HCT116 (cell line): ENCODE measurements at regions not wholly inside any gene's neighbourhood (a gene's known extent, or its start where the extent isn't known, plus 50 kb on each side); places are given as distances from the start of the nearest gene placed in this dataset.
A peak's percentile ranks its signal among the peaks of the same experiment; 100 is the strongest.

Experiments used
- ATAC-seq: fragments of 200-7000 bp; cut with Tn5 transposase; 2 replicates; pipeline ENCODE4 v1.9.1; 2020; ENCODE audit warnings: mild to moderate bottlenecking, moderate library complexity
- BruUV-seq: library from RNA; stranded (reverse); fragments of 400-500 nt; replicated peaks from 2 replicates; lab custom pipeline; 2021; lab: Mats Ljungman, UMichigan
- CTCF ChIA-PET: fragments of 300-600 bp; sonication (Branson Sonifier 250); formaldehyde crosslinking; loops from one replicate; lab custom pipeline; 2021; ENCODE audit warnings: antibody characterized with exemption; lab: Charles Lee
- POLR2A ChIA-PET: fragments of 300-600, 350-600 bp; sonication (Branson Sonifier 250); formaldehyde crosslinking; loops from one replicate; lab custom pipeline; 2021; ENCODE audit warnings: antibody characterized with exemption; lab: Charles Lee
- RAD21 ChIA-PET, 2 experiments: fragments of 300-600 bp; sonication (Branson Sonifier 250); formaldehyde crosslinking; loops; one replicate each; lab custom pipeline; 2023; ENCODE audit warnings: low total read pairs in 2 of 2; ENCODE audit not compliant: uncharacterized antibody in 2 of 2, unreplicated experiment in 2 of 2, low non-redundant PET in 1 of 2; lab: Charles Lee
- DNase-seq: peaks from one replicate; pipeline ENCODE4 v3.0.0-alpha.2; 2010; ENCODE audit warnings: low read depth, low spot score
- H2AFZ ChIP-seq: fragments of 200-600 bp; shearing (Covaris generic), sonication (generic); 2 replicates; pipeline ENCODE4 v1.6.1; 2017; ENCODE audit warnings: low read depth, mixed run types, mixed read lengths, antibody characterized with exemption, low read length; ENCODE audit not compliant: poor library complexity, severe bottlenecking
- H3K27ac ChIP-seq: 2 replicates; pipeline ENCODE4 v1.5.1; 2012; ENCODE audit warnings: low read depth, low read length
- H3K27me3 ChIP-seq: fragments of 200-600 bp; sonication (generic); 2 replicates; pipeline ENCODE4 v1.6.1; 2016; ENCODE audit warnings: mixed run types, low read length, mixed read lengths; ENCODE audit not compliant: insufficient read depth
- H3K36me3 ChIP-seq, 2 experiments: fragments of 200-500 bp in 1 of 2; fragments of 200-600 bp in 1 of 2; sonication (Bioruptor generic) in 1 of 2; sonication (generic) in 1 of 2; 2 replicates each; pipeline versions ENCODE4 v1.5.1 to v1.6.1; 2014 to 2016; ENCODE audit warnings: low read length in 2 of 2, inconsistent platforms in 1 of 2, mixed read lengths in 1 of 2, mixed run types in 1 of 2; ENCODE audit not compliant: insufficient read depth in 2 of 2, control insufficient read depth in 1 of 2
- H3K4me1 ChIP-seq, 2 experiments: fragments of 200-600 bp in 1 of 2; sonication (generic) in 1 of 2; 2 replicates each; pipeline versions ENCODE4 v1.5.1 to v1.6.1; 2012 to 2017; ENCODE audit warnings: low read length in 2 of 2, inconsistent platforms in 1 of 2, mild to moderate bottlenecking in 1 of 2, mixed read lengths in 1 of 2, mixed run types in 1 of 2, moderate library complexity in 1 of 2; ENCODE audit not compliant: insufficient read depth in 2 of 2, control insufficient read depth in 1 of 2
- H3K4me2 ChIP-seq: fragments of 200-600 bp; sonication (generic); 2 replicates; pipeline ENCODE4 v1.6.1; 2017; ENCODE audit warnings: mixed run types, low read length, mixed read lengths
- H3K4me3 ChIP-seq, 2 experiments: fragments of 200-600 bp in 1 of 2; sonication (generic) in 1 of 2; replicated peaks in 1 of 2; 2 replicates each; pipeline ENCODE4 v1.5.1; 2011 to 2016; ENCODE audit warnings: low read length in 2 of 2, control low read depth in 1 of 2, low read depth in 1 of 2, mild to moderate bottlenecking in 1 of 2, mixed read lengths in 1 of 2, mixed run types in 1 of 2
- H3K79me2 ChIP-seq: fragments of 200-600 bp; sonication (generic); 2 replicates; pipeline ENCODE4 v1.6.1; 2017; ENCODE audit warnings: mild to moderate bottlenecking, mixed run types, low read length, moderate library complexity, mixed read lengths; ENCODE audit not compliant: insufficient read depth
- H3K9ac ChIP-seq: fragments of 200-600 bp; sonication (generic); 2 replicates; pipeline ENCODE4 v1.6.1; 2016; ENCODE audit warnings: low read length, mixed read lengths
- H3K9me2 ChIP-seq: fragments of 200-600 bp; sonication (generic), shearing (Covaris generic); 2 replicates; pipeline ENCODE4 v1.6.1; 2017; ENCODE audit warnings: mixed run types, mild to moderate bottlenecking, moderate library complexity; ENCODE audit not compliant: insufficient read depth
- H3K9me3 ChIP-seq, 2 experiments: fragments of 200-500 bp in 1 of 2; fragments of 200-600 bp in 1 of 2; sonication (Bioruptor generic) in 1 of 2; sonication (generic) in 1 of 2; 2 replicates each; pipeline ENCODE4 v1.6.1; 2014 to 2017; ENCODE audit warnings: low read length in 2 of 2, mixed read lengths in 2 of 2, inconsistent platforms in 1 of 2, low read depth in 1 of 2, mild to moderate bottlenecking in 1 of 2, mixed run types in 1 of 2, moderate library complexity in 1 of 2; ENCODE audit not compliant: control insufficient read depth in 1 of 2, insufficient read depth in 1 of 2
- H4K20me1 ChIP-seq: fragments of 200-600 bp; sonication (generic), shearing (Covaris generic); 2 replicates; pipeline ENCODE4 v1.6.1; 2017; ENCODE audit warnings: mixed run types, mild to moderate bottlenecking, moderate library complexity; ENCODE audit not compliant: insufficient read depth
- CEBPB ChIP-seq: IDR thresholded peaks from 2 replicates; pipeline ENCODE4 v1.6.1; 2012; ENCODE audit warnings: low read depth
- EGR1 ChIP-seq: IDR thresholded peaks from 2 replicates; pipeline ENCODE4 v1.6.1; 2012; ENCODE audit warnings: low read depth
- ELF1 ChIP-seq: IDR thresholded peaks from 2 replicates; pipeline ENCODE4 v1.6.1; 2012; ENCODE audit warnings: low read depth, borderline replicate concordance
- EZH2 ChIP-seq: fragments of 200-600 bp; sonication (generic); IDR thresholded peaks from 2 replicates; pipeline ENCODE4 v1.6.1; 2017; ENCODE audit warnings: antibody characterized with exemption, mixed run types
- EZH2phosphoT487 ChIP-seq: fragments of 200-600 bp; IDR thresholded peaks from 2 replicates; pipeline ENCODE4 v1.6.1; 2018; ENCODE audit warnings: antibody characterized with exemption, borderline replicate concordance
- FOSL1 ChIP-seq: IDR thresholded peaks from 2 replicates; pipeline ENCODE4 v1.6.1; 2012; ENCODE audit warnings: low read depth
- JUND ChIP-seq: IDR thresholded peaks from 2 replicates; pipeline ENCODE4 v1.6.1; 2012
- MAX ChIP-seq: IDR thresholded peaks from 2 replicates; pipeline ENCODE4 v1.6.1; 2012
- POLR2A ChIP-seq: IDR thresholded peaks from 2 replicates; pipeline ENCODE4 v1.7.0; 2011; ENCODE audit warnings: borderline replicate concordance; ENCODE audit not compliant: insufficient read depth, insufficient read length; ENCODE audit errors: extremely low read depth
- POLR2AphosphoS5 ChIP-seq: IDR thresholded peaks from 2 replicates; pipeline ENCODE4 v1.6.1; 2011; ENCODE audit warnings: mild to moderate bottlenecking, low read depth, low read length, moderate library complexity
- RAD21 ChIP-seq: IDR thresholded peaks from 2 replicates; pipeline ENCODE4 v1.6.1; 2012; ENCODE audit warnings: low read depth, mild to moderate bottlenecking
- REST ChIP-seq: IDR thresholded peaks from 2 replicates; pipeline ENCODE4 v1.6.1; 2012; ENCODE audit warnings: low read depth
- SP1 ChIP-seq: IDR thresholded peaks from 2 replicates; pipeline ENCODE4 v1.6.1; 2012; ENCODE audit warnings: low read depth
- SRF ChIP-seq: IDR thresholded peaks from 2 replicates; pipeline ENCODE4 v1.6.1; 2012; ENCODE audit warnings: low read depth
- TCF7L2 ChIP-seq: IDR thresholded peaks from 2 replicates; pipeline ENCODE4 v1.7.0; 2011; ENCODE audit warnings: borderline replicate concordance, inconsistent platforms; ENCODE audit not compliant: insufficient read depth, insufficient read length; ENCODE audit errors: extremely low read depth
- YY1 ChIP-seq: IDR thresholded peaks from 2 replicates; pipeline ENCODE4 v1.6.1; 2011; ENCODE audit warnings: low read length, low read depth, moderate library complexity, mild to moderate bottlenecking; ENCODE audit not compliant: insufficient replicate concordance; ENCODE audit errors: extremely low read depth
- ZFX ChIP-seq: fragments of 450-650 bp; IDR thresholded peaks from 2 replicates; pipeline ENCODE4 v1.6.1; 2017
- ZNF274 ChIP-seq: fragments of 200-500 bp; sonication (Bioruptor generic); IDR thresholded peaks from 2 replicates; pipeline ENCODE4 v1.6.1; 2014; ENCODE audit warnings: mild to moderate bottlenecking, low read depth, low read length, inconsistent platforms
- intact Hi-C: fragments of 100-400 bp; cut with micrococcal nuclease; formaldehyde crosslinking; loops from 2 replicates; pipeline ENCODE4 v1.10.0; 2022
- TF ChIP-seq, protein P1 (sequence below): IDR thresholded peaks from 2 replicates; pipeline ENCODE4 v1.6.1; 2012
- TF ChIP-seq, protein P2 (sequence below), 3 experiments: fragments of 200-600 bp in 1 of 3; sonication (generic) in 1 of 3; IDR thresholded peaks in 2 of 3; conservative IDR thresholded peaks in 1 of 3; 2 replicates each; pipeline ENCODE4 v1.5.1; 2012 to 2017; ENCODE audit warnings: low read depth in 2 of 3, low read length in 2 of 3, antibody characterized with exemption in 1 of 3, borderline replicate concordance in 1 of 3, control low read depth in 1 of 3, mild to moderate bottlenecking in 1 of 3, mixed read lengths in 1 of 3, mixed run types in 1 of 3, moderate library complexity in 1 of 3; ENCODE audit not compliant: insufficient read depth in 1 of 3

- CTCF ChIA-PET = no interaction called here
- H3K9ac ChIP-seq = no peak overlapping the region
- intact Hi-C loops = no loop called here
- no peak for DNase-seq
- no peaks in the 10 kb centered on the region for H4K20me1 ChIP-seq
- RAD21 ChIA-PET = no interaction called here
- H3K79me2 ChIP-seq = no peaks in the 10 kb centered on the region
- no peak overlapping the region for H3K4me3 ChIP-seq
- TF ChIP-seq POLR2A = no peak
- no peak for TF ChIP-seq TCF7L2
- TF ChIP-seq, protein P1, sequence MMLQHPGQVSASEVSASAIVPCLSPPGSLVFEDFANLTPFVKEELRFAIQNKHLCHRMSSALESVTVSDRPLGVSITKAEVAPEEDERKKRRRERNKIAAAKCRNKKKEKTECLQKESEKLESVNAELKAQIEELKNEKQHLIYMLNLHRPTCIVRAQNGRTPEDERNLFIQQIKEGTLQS = no peak
- no peak for TF ChIP-seq ELF1
- TF ChIP-seq JUND = no peak
- TF ChIP-seq RAD21 = no peak
- no peak for TF ChIP-seq EGR1
- TF ChIP-seq SRF = no peak
- TF ChIP-seq, protein P2, sequence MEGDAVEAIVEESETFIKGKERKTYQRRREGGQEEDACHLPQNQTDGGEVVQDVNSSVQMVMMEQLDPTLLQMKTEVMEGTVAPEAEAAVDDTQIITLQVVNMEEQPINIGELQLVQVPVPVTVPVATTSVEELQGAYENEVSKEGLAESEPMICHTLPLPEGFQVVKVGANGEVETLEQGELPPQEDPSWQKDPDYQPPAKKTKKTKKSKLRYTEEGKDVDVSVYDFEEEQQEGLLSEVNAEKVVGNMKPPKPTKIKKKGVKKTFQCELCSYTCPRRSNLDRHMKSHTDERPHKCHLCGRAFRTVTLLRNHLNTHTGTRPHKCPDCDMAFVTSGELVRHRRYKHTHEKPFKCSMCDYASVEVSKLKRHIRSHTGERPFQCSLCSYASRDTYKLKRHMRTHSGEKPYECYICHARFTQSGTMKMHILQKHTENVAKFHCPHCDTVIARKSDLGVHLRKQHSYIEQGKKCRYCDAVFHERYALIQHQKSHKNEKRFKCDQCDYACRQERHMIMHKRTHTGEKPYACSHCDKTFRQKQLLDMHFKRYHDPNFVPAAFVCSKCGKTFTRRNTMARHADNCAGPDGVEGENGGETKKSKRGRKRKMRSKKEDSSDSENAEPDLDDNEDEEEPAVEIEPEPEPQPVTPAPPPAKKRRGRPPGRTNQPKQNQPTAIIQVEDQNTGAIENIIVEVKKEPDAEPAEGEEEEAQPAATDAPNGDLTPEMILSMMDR (IDR thresholded peaks at IDR 0.05 in 2 of 3, conservative IDR thresholded peaks at IDR 0.05 in 1 of 3; ENCODE audit: borderline replicate concordance in 1 of 3, insufficient read depth in 1 of 3, low read depth in 2 of 3, low read length in 2 of 3) = no peak
- no peak for TF ChIP-seq EZH2
- TF ChIP-seq ZNF274 = no peak
- TF ChIP-seq FOSL1 = no peak
- no peak for TF ChIP-seq MAX
- no peak for TF ChIP-seq CEBPB
- TF ChIP-seq ZFX = no peak
- TF ChIP-seq REST = no peak
- no peak for TF ChIP-seq EZH2phosphoT487
- TF ChIP-seq YY1 = no peak
- TF ChIP-seq SP1 = no peak
- no peak for TF ChIP-seq POLR2AphosphoS5
- no peaks in the 10 kb centered on the region for H3K27me3 ChIP-seq
- no peaks in the 10 kb centered on the region for H3K9me3 ChIP-seq
- no peak overlapping the region for H3K4me2 ChIP-seq
- H3K9me2 ChIP-seq = no peaks in the 10 kb centered on the region
- H2AFZ ChIP-seq = peak overlapping the region; percentile 38
- no peaks in the 10 kb centered on the region for H3K36me3 ChIP-seq
- POLR2A ChIA-PET = no interaction called here
- peaks cover 3 to 14% of the 10 kb centered on the region in 2 experiments; a peak in 3 of 4 replicates for H3K4me1 ChIP-seq
- no TSS peak for BruUV-seq
- no peak overlapping the region for H3K27ac ChIP-seq
- no peak for ATAC-seq
Measured at GRCh38 chr10:3524086-3524960, 260.7 kb downstream of the KLF6 start.
